ENCODE measurements at regions not wholly inside any gene's neighbourhood (a gene's known extent, or its start where the extent isn't known, plus 50 kb on each side); places are given as distances from the start of the nearest gene placed in this dataset.
"Not testable (repeated sequence)": the region's sequence is repeated elsewhere in the genome, so short reads cannot be mapped to it uniquely, and the experiment has no call there.

DNA sequence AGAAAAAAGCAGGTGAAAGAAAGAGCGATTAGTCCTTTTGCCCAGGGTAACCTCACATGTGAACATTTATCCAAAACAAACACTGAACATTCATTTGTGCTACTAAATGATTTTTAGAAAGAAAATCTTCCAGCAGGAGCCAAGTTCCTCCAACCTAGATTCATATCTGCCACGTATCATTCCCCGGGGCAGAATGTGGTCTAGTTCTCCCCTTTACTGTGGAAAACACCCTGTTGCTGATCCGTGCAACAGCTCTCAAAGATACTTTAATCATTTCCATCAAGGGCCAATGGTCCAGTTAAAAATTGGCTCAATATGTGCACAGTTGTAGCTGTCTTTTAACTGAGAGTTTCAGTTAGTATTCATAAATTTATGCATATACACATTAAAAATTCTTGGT is 479.1 kb downstream of the ATP23 start:
- no peak overlapping the region for H3K4me3 ChIP-seq (ENCODE audit: low read depth, low read length)
- TF ChIP-seq, protein P1, sequence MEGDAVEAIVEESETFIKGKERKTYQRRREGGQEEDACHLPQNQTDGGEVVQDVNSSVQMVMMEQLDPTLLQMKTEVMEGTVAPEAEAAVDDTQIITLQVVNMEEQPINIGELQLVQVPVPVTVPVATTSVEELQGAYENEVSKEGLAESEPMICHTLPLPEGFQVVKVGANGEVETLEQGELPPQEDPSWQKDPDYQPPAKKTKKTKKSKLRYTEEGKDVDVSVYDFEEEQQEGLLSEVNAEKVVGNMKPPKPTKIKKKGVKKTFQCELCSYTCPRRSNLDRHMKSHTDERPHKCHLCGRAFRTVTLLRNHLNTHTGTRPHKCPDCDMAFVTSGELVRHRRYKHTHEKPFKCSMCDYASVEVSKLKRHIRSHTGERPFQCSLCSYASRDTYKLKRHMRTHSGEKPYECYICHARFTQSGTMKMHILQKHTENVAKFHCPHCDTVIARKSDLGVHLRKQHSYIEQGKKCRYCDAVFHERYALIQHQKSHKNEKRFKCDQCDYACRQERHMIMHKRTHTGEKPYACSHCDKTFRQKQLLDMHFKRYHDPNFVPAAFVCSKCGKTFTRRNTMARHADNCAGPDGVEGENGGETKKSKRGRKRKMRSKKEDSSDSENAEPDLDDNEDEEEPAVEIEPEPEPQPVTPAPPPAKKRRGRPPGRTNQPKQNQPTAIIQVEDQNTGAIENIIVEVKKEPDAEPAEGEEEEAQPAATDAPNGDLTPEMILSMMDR (IDR thresholded peaks at IDR 0.05; ENCODE audit: insufficient read depth, low read depth, low read length, missing control alignments): no peak
- DNase-seq (ENCODE audit: low read depth): no peak

DNA sequence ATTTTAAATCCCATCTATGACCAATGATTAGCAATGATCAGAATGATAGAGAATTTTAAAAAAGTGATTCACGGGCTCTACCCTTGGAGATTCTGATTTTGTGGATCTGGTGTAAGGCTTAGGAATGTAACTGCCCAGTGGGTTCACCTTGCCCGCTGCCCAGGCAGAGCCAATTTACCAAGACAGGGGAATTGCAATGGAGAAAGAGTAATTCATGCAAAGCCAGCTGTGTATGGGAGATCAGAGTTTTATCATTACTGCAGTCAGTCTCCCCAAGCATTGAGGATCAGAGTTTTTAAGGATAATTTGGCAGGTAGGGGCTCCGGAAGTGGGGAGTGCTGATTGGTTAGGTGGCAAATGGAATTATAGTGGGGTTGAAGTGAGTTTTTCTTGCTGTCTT is 480.6 kb downstream of the ATP23 start:
- no peak for DNase-seq (ENCODE audit: low read depth)
- no peak overlapping the region for H3K4me3 ChIP-seq (ENCODE audit: low read depth, low read length)
- TF ChIP-seq, protein P1 (IDR thresholded peaks at IDR 0.05; ENCODE audit: insufficient read depth, low read depth, low read length, missing control alignments): no peak

DNA sequence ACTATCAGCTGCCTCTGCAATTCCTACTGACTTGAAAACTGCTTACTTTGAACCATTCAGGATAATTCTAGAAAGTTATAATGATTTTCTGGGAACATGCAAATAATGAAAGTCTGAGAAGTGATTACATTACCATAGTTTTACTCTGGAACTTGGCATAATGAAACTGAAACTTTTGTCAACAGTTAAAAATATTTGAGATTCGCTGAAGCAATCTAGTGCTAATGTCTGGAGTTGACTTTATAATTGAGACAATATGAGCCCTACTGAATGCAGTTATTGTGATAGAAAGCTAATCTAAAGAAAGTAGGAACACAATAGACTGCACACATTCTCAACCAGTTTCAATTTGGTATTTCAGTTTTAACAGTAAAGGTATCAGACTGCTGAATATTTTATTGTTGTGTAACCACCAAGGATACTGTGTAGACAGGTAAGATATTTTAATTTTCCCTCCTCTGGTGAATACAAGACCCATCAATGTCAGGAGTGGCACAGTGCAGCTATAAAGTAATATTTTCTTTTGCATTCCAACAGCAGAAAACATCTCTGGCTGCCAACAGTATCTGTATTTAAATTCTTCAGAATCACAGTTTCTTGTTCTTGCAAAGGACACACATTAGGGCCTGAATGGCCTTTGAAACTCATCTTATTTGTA is 483.5 kb downstream of the ATP23 start:
- TF ChIP-seq, protein P1 (IDR thresholded peaks at IDR 0.05; ENCODE audit: insufficient read depth, low read depth, low read length, missing control alignments): no peak
- H3K4me3 ChIP-seq (ENCODE audit: low read depth, low read length): peak overlapping the region; percentile 14
- DNase-seq (ENCODE audit: low read depth): peak; percentile 26

DNA sequence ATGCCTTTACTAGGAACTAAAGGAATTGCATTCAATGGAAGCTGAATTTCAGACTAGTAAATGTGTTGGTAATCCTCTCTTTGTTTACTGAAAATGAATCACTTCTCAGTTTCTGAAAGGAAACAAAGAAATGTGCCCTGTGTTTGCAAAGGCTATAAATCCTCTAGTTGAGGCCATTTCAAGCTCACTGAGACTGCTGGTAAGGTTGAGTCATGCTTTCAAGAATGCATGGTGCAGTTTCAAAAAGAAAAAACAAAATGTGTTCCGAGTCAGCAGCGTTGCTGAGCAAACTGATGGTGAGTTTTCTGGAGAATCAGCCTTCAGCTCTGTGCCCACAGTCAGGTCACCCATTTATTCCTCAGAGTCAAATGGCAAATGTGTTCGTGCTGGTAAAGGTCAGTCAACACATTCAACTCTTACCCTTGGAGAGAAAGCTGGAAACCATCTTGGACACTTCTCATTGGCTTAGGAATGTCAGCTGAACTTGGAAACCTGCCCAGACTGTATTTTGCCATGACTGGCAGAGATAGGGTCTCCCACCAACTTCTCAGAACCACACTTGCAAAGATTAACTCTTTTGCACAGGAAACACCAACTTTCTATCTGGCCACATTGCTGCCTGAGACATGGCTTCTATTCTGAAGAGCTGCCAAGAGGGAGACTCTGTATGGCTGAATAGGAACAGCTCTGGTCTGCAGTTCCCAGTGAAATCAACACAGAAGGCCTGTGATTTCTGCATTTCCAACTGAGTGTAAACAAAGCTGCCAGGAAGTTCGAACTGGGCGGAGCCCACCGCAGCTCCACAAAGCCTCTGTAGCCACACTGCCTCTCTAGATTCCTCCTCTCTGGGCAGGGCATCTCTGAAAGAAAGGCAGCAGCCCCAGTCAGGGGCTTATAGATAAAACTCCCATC is 484.4 kb downstream of the ATP23 start:
- H3K4me3 ChIP-seq (ENCODE audit: low read depth, low read length): peak overlapping the region; percentile 14
- TF ChIP-seq, protein P1 (IDR thresholded peaks at IDR 0.05; ENCODE audit: insufficient read depth, low read depth, low read length, missing control alignments): no peak
- peak; percentile 81 for DNase-seq (ENCODE audit: low read depth)

DNA sequence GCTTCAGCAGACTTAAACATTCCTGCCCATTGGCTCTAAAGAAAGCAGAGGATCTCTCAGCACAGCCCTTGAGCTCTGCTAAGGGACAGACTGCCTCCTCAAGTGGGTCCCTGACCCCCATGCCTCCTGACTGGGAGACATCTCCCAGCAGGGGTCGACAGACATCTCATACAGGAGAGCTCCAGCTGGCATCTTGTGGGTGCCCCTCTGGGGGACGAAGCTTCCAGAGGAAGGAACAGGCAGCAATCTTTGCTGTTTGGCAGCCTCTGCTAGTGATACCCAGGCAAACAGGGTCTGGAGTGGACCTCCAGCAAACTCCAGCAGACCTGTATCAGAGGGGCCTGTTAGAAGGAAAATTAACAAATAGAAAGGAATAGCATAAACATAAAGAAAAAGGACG is 485.1 kb downstream of the ATP23 start:
- not testable (repeated sequence) for H3K4me3 ChIP-seq (ENCODE audit: low read depth, low read length); DNase-seq (ENCODE audit: low read depth)

DNA sequence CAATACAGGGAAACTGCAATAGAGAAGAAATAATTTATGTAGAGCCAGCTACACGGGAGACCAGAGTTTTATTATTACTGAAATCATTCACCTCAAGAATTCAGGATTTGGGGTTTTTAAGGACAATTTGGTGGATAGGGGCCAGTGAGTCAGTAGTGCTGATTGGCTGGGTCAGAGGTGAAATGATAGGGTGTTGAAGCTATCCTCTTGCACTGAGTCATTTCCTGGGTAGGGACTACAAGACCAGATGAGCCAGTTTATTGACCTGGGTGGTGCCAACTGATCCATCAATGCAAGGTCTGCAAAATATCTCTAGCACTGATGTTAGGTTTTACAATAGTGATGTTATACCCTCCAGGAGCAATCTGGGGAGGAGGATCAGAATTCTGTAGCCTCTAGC is 486.3 kb downstream of the LRIG3 start:
- DNase-seq (ENCODE audit: low read depth): no peak
- TF ChIP-seq, protein P1 (IDR thresholded peaks at IDR 0.05; ENCODE audit: insufficient read depth, low read depth, low read length, missing control alignments): no peak

DNA sequence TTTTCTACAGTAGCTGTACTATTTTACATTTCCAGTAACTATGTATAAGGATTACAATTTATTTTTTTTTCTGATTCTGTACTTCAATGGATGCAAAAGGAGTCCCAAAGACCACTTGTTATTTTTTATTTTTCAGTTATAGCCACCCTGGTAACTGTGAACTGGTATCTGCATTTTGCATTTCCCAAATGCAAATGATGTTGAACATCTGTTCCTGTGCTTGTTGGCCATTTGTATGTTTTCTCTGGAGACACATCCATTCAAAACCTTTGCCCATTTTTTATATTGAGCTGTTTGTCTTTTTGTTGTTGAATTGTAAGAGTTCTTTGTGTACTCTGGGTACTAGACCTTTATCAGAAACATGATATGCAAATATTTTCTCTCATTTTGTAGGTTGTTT is 485.6 kb downstream of the LRIG3 start:
- H3K4me3 ChIP-seq (ENCODE audit: low read depth, low read length): no peak overlapping the region
- no peak for DNase-seq (ENCODE audit: low read depth)
- TF ChIP-seq, protein P1 (IDR thresholded peaks at IDR 0.05; ENCODE audit: insufficient read depth, low read depth, low read length, missing control alignments): no peak

More for the DNA sequence above, 486.3 kb downstream of the LRIG3 start:
- no peak overlapping the region for H3K4me3 ChIP-seq (ENCODE audit: low read depth, low read length)

All from GM12865 (cell line).